Glomerular endothelial cell (primary cell): ENCODE measurements at regions not wholly inside any gene's neighbourhood (a gene's known extent, or its start where the extent isn't known, plus 50 kb on each side); places are given as distances from the start of the nearest gene placed in this dataset.

ENCODE experiments used
- DNase-seq: peaks from one replicate; pipeline ENCODE4 v3.0.0-alpha.2; 2011; ENCODE audit warnings: low read depth, low spot score; ENCODE audit errors: extremely low read depth

- DNase-seq = no peak
Observed at GRCh38 chr2:6676776-6677175, 188.9 kb downstream of the CMPK2 start.

- no peak for DNase-seq
Observed at GRCh38 chr2:6679471-6679870, 186.2 kb downstream of the CMPK2 start.

- DNase-seq = no peak
Observed at GRCh38 chr2:6683516-6683915, 182.2 kb downstream of the CMPK2 start.

- DNase-seq = no peak
Observed at GRCh38 chr2:6685447-6685846, 180.3 kb downstream of the CMPK2 start.

GRCh38 chr2:6692056-6692455, 173.7 kb downstream of the CMPK2 start:
- no peak for DNase-seq

GRCh38 chr2:6692819-6693218, 172.9 kb downstream of the CMPK2 start:
- no peak for DNase-seq

- DNase-seq = no peak
Observed at GRCh38 chr2:6694555-6694954, 171.2 kb downstream of the CMPK2 start.

- DNase-seq = no peak
Observed at GRCh38 chr2:6700335-6700734, 165.4 kb downstream of the CMPK2 start.

- no peak for DNase-seq
Observed at GRCh38 chr2:6704077-6704476, 161.6 kb downstream of the CMPK2 start.

GRCh38 chr2:6721395-6721794, 144.3 kb downstream of the CMPK2 start:
- no peak for DNase-seq

GRCh38 chr2:6722574-6722973, 143.1 kb downstream of the CMPK2 start:
- no peak for DNase-seq

- no peak for DNase-seq
Observed at GRCh38 chr2:6723865-6724604, 141.7 kb downstream of the CMPK2 start.

GRCh38 chr2:6724605-6725140, 141.0 kb downstream of the CMPK2 start:
- no peak for DNase-seq

GRCh38 chr2:6728156-6728555, 137.6 kb downstream of the CMPK2 start:
- no peak for DNase-seq

- no peak for DNase-seq
Observed at GRCh38 chr2:6730003-6730402, 135.7 kb downstream of the CMPK2 start.

- DNase-seq = no peak
Observed at GRCh38 chr2:6730649-6731532, 134.8 kb downstream of the CMPK2 start.

GRCh38 chr2:6739547-6739946, 126.2 kb downstream of the CMPK2 start:
- no peak for DNase-seq

GRCh38 chr2:6741229-6741628, 124.5 kb downstream of the CMPK2 start:
- no peak for DNase-seq

GRCh38 chr2:6744038-6744437, 121.7 kb downstream of the CMPK2 start:
- no peak for DNase-seq

GRCh38 chr2:6747433-6747832, 118.3 kb downstream of the CMPK2 start:
- no peak for DNase-seq

GRCh38 chr2:6748406-6749067, 117.2 kb downstream of the CMPK2 start:
- no peak for DNase-seq
